Sigmoid colon (tissue), 6 donors: ENCODE measurements at regions not wholly inside any gene's neighbourhood (a gene's known extent, or its start where the extent isn't known, plus 50 kb on each side); places are given as distances from the start of the nearest gene placed in this dataset.

Experiments
- DNase-seq: peaks from one replicate; pipeline ENCODE4 v3.0.0-alpha.2; 2019
- H3K27ac ChIP-seq, 4 donors: fragments of 200-600 bp; sonication (generic); one replicate each; pipeline ENCODE4 v1.5.1; 2016 to 2019; ENCODE audit warnings: mild to moderate bottlenecking in 1 of 4
- H3K27me3 ChIP-seq, 3 donors: fragments of 200-600 bp; sonication (generic); one replicate each; pipeline ENCODE4 v1.5.1; 2019; ENCODE audit warnings: mild to moderate bottlenecking in 1 of 3
- H3K36me3 ChIP-seq, 4 donors: fragments of 200-600 bp; sonication (generic); one replicate each; pipeline ENCODE4 v1.5.1; 2016 to 2019
- H3K4me1 ChIP-seq, 4 donors: fragments of 200-600 bp; sonication (generic); one replicate each; pipeline ENCODE4 v1.5.1; 2017 to 2019
- H3K4me3 ChIP-seq, 4 donors: fragments of 200-600 bp; sonication (generic); one replicate each; pipeline ENCODE4 v1.5.1; 2017 to 2019; ENCODE audit warnings: mild to moderate bottlenecking in 2 of 4, moderate library complexity in 1 of 4
- H3K9me3 ChIP-seq, 4 donors: fragments of 200-600 bp in 3 of 4; sonication (generic) in 3 of 4; one replicate each; pipeline versions ENCODE4 v1.5.1 to v1.6.1; 2013 to 2019
- CTCF ChIP-seq, 4 experiments: fragments of 450-650 bp in 3 of 4; fragments of 200-600 bp in 1 of 4; IDR thresholded peaks; one replicate each; pipeline ENCODE4 v1.5.1; 2016 to 2019; ENCODE audit warnings: antibody characterized with exemption in 4 of 4, mild to moderate bottlenecking in 3 of 4, moderate library complexity in 2 of 4
- EP300 ChIP-seq, 4 donors: sonication (generic); formaldehyde crosslinking; IDR thresholded peaks; one replicate each; pipeline ENCODE4 v1.6.1; 2017; ENCODE audit warnings: antibody characterized with exemption in 4 of 4
- POLR2A ChIP-seq, 2 donors: fragments of 450-650 bp; IDR thresholded peaks; one replicate each; pipeline ENCODE4 v1.6.1; 2016; ENCODE audit warnings: antibody characterized with exemption in 2 of 2, mild to moderate bottlenecking in 2 of 2, moderate library complexity in 2 of 2
- POLR2AphosphoS5 ChIP-seq, 4 donors: sonication (generic); formaldehyde crosslinking; IDR thresholded peaks; one replicate each; pipeline ENCODE4 v1.6.1; 2017; ENCODE audit warnings: antibody characterized with exemption in 4 of 4
- WGBS, 2 donors: extraction: QIAGEN DNeasy Blood & Tissue Kit; methylation state at CpG; one replicate each; pipeline ENCODE4 v1.1.7; 2013; 5-methylcytosine and 5-hydroxymethylcytosine counted together
- intact Hi-C: fragments of 100-400 bp; cut with DNase I; formaldehyde crosslinking; loops from one replicate; pipeline ENCODE4 v1.15.1; 2023
- donor health status: healthy with polysubstance abuse.
- donor health status: healthy.

GRCh38 chr3:29152379-29152778, 128.5 kb upstream of the RBMS3 start:
- H3K9me3 ChIP-seq, result no peaks in the 10 kb centered on the region
- H3K4me1 ChIP-seq, result no peaks in the 10 kb centered on the region
- no peak for DNase-seq
- intact Hi-C loops, result no loop called here
- no peak for TF ChIP-seq EP300 (IDR thresholded peaks at IDR 0.05)
- H3K4me3 ChIP-seq, result no peak overlapping the region
- H3K27ac ChIP-seq, result no peak overlapping the region
- H3K36me3 ChIP-seq, result no peaks in the 10 kb centered on the region
- WGBS, 2 donors, result 58 to 71% methylated on average over 2 of the region's 2 CpGs
- H3K27me3 ChIP-seq, result no peaks in the 10 kb centered on the region

- 43 to 73% methylated on average over 3 of the region's 3 CpGs for WGBS, 2 donors
Measured at GRCh38 chr3:29153811-29154210, 127.1 kb upstream of the RBMS3 start.

GRCh38 chr3:29156086-29156715, 124.7 kb upstream of the RBMS3 start:
- Histone ChIP-seq H3K4me3 (no peak overlapping the region), H3K27me3 (no peaks in the 10 kb centered on the region), H3K4me1 (no peaks in the 10 kb centered on the region), H3K36me3 (no peaks in the 10 kb centered on the region), H3K9me3 (no peaks in the 10 kb centered on the region), H3K27ac (no peak overlapping the region)
- 71 to 75% methylated on average over 5 of the region's 5 CpGs for WGBS, 2 donors
- TF ChIP-seq POLR2A (IDR thresholded peaks at IDR 0.05) (no peak), CTCF (IDR thresholded peaks at IDR 0.05) (no peak), POLR2AphosphoS5 (IDR thresholded peaks at IDR 0.05) (no peak), EP300 (IDR thresholded peaks at IDR 0.05) (no peak)
- intact Hi-C loops, result no loop called here
- DNase-seq, result no peak

More at GRCh38 chr3:29153811-29154210, 127.1 kb upstream of the RBMS3 start:
- intact Hi-C loops, result no loop called here
- Histone ChIP-seq H3K27ac (no peak overlapping the region), H3K4me3 (no peak overlapping the region), H3K4me1 (no peaks in the 10 kb centered on the region), H3K27me3 (no peaks in the 10 kb centered on the region), H3K36me3 (no peaks in the 10 kb centered on the region), H3K9me3 (no peaks in the 10 kb centered on the region)
- DNase-seq, result no peak
- TF ChIP-seq POLR2A (IDR thresholded peaks at IDR 0.05), result no peak
- no peak for TF ChIP-seq EP300 (IDR thresholded peaks at IDR 0.05)
- TF ChIP-seq POLR2AphosphoS5 (IDR thresholded peaks at IDR 0.05), result no peak
- TF ChIP-seq CTCF (IDR thresholded peaks at IDR 0.05), result no peak

GRCh38 chr3:29164825-29165224, 116.0 kb upstream of the RBMS3 start:
- no peak for DNase-seq
- no peaks in the 10 kb centered on the region for H3K9me3 ChIP-seq
- no peak overlapping the region for H3K27ac ChIP-seq
- TF ChIP-seq EP300 (IDR thresholded peaks at IDR 0.05), result no peak
- H3K4me1 ChIP-seq, result no peaks in the 10 kb centered on the region
- no peak overlapping the region for H3K4me3 ChIP-seq
- WGBS, 2 donors, result 79 to 86% methylated on average over 3 of the region's 3 CpGs
- intact Hi-C loops, result no loop called here
- no peaks in the 10 kb centered on the region for H3K27me3 ChIP-seq
- no peaks in the 10 kb centered on the region for H3K36me3 ChIP-seq

- Histone ChIP-seq H3K27ac (no peak overlapping the region), H3K9me3 (no peaks in the 10 kb centered on the region), H3K27me3 (no peaks in the 10 kb centered on the region), H3K4me3 (no peak overlapping the region), H3K36me3 (no peaks in the 10 kb centered on the region), H3K4me1 (peaks cover 0 to 6% (median 3%) of the 10 kb centered on the region in 4 donors)
- DNase-seq, result no peak
- no peak for TF ChIP-seq EP300 (IDR thresholded peaks at IDR 0.05)
- TF ChIP-seq POLR2AphosphoS5 (IDR thresholded peaks at IDR 0.05), result no peak
- no peak for TF ChIP-seq CTCF (IDR thresholded peaks at IDR 0.05)
- intact Hi-C loops, result no loop called here
- WGBS, 2 donors, result 96 to 97% methylated on average over 1 of the region's 1 CpG
Measured at GRCh38 chr3:29167180-29167579, 113.7 kb upstream of the RBMS3 start.

- Histone ChIP-seq H3K4me1 (peaks cover 0 to 6% (median 3%) of the 10 kb centered on the region in 4 donors), H3K9me3 (no peaks in the 10 kb centered on the region), H3K4me3 (no peak overlapping the region), H3K27ac (no peak overlapping the region), H3K36me3 (no peaks in the 10 kb centered on the region), H3K27me3 (no peaks in the 10 kb centered on the region)
- WGBS, 2 donors, result 56 to 74% methylated on average over 2 of the region's 2 CpGs
- TF ChIP-seq POLR2AphosphoS5 (IDR thresholded peaks at IDR 0.05) (no peak), EP300 (IDR thresholded peaks at IDR 0.05) (no peak), POLR2A (IDR thresholded peaks at IDR 0.05) (no peak), CTCF (IDR thresholded peaks at IDR 0.05) (no peak)
- intact Hi-C loops, result no loop called here
- no peak for DNase-seq
Measured at GRCh38 chr3:29168081-29168480, 112.8 kb upstream of the RBMS3 start.
